IPS-18a (cell line): ENCODE measurements at regions not wholly inside any gene's neighbourhood (a gene's known extent, or its start where the extent isn't known, plus 50 kb on each side); places are given as distances from the start of the nearest gene placed in this dataset.
"Not testable (repeated sequence)": the region's sequence is repeated elsewhere in the genome, so short reads cannot be mapped to it uniquely, and the experiment has no call there.

Experiments used
- H3K27ac ChIP-seq: one replicate; pipeline ENCODE4 v1.5.1; 2013; ENCODE audit warnings: low read length
- H3K27me3 ChIP-seq: one replicate; pipeline ENCODE4 v1.6.1; 2013; ENCODE audit warnings: mild to moderate bottlenecking, low read length; ENCODE audit not compliant: control insufficient read depth, insufficient read depth
- H3K36me3 ChIP-seq: one replicate; pipeline ENCODE4 v1.6.1; 2013; ENCODE audit warnings: low read depth, low read length; ENCODE audit not compliant: control insufficient read depth
- H3K4me1 ChIP-seq: one replicate; pipeline ENCODE4 v1.6.1; 2013; ENCODE audit warnings: low read depth, low read length; ENCODE audit not compliant: control insufficient read depth
- H3K4me3 ChIP-seq: one replicate; pipeline ENCODE4 v1.5.1; 2013; ENCODE audit warnings: low read length
- H3K9ac ChIP-seq: one replicate; pipeline ENCODE4 v1.6.1; 2013; ENCODE audit warnings: mild to moderate bottlenecking, low read length, moderate library complexity
- H3K9me3 ChIP-seq: one replicate; pipeline ENCODE4 v1.6.1; 2013; ENCODE audit warnings: low read depth, low read length; ENCODE audit not compliant: control insufficient read depth

GRCh38 chr4:158122501-158122900 lies 50.3 kb downstream of the GASK1B start:
- no peak overlapping the region for H3K4me3 ChIP-seq
- H3K27ac ChIP-seq: no peak overlapping the region
- H3K36me3 ChIP-seq: no peaks in the 10 kb centered on the region
- H3K27me3 ChIP-seq: no peaks in the 10 kb centered on the region
- H3K9me3 ChIP-seq: no peaks in the 10 kb centered on the region
- H3K9ac ChIP-seq: no peak overlapping the region
- H3K4me1 ChIP-seq: no peaks in the 10 kb centered on the region

- Histone ChIP-seq H3K4me3 (no peak overlapping the region), H3K27me3 (no peaks in the 10 kb centered on the region), H3K9ac (no peak overlapping the region), H3K36me3 (no peaks in the 10 kb centered on the region), H3K9me3 (no peaks in the 10 kb centered on the region), H3K27ac (no peak overlapping the region), H3K4me1 (no peaks in the 10 kb centered on the region)
Observed at GRCh38 chr4:158121161-158121579, 51.7 kb downstream of the GASK1B start.

GRCh38 chr4:158120645-158121151 lies 52.1 kb downstream of the GASK1B start:
- H3K36me3 ChIP-seq, H3K9me3 ChIP-seq, H3K9ac ChIP-seq, H3K4me1 ChIP-seq, H3K27me3 ChIP-seq, H3K4me3 ChIP-seq, H3K27ac ChIP-seq: not testable (repeated sequence)

GRCh38 chr4:158112611-158113010 lies 60.2 kb downstream of the GASK1B start:
- Histone ChIP-seq H3K9ac (no peak overlapping the region), H3K27ac (no peak overlapping the region), H3K36me3 (no peaks in the 10 kb centered on the region), H3K4me1 (peaks cover 5% of the 10 kb centered on the region), H3K4me3 (no peak overlapping the region), H3K27me3 (no peaks in the 10 kb centered on the region), H3K9me3 (no peaks in the 10 kb centered on the region)

GRCh38 chr4:158111241-158111640 lies 61.6 kb downstream of the GASK1B start:
- Histone ChIP-seq H3K9me3 (no peaks in the 10 kb centered on the region), H3K9ac (no peak overlapping the region), H3K27me3 (no peaks in the 10 kb centered on the region), H3K4me3 (no peak overlapping the region), H3K27ac (no peak overlapping the region), H3K4me1 (peaks cover 5% of the 10 kb centered on the region), H3K36me3 (no peaks in the 10 kb centered on the region)

GRCh38 chr4:158102904-158103303 lies 69.9 kb downstream of the GASK1B start:
- H3K4me1 ChIP-seq: no peaks in the 10 kb centered on the region
- H3K4me3 ChIP-seq: no peak overlapping the region
- H3K9me3 ChIP-seq: no peaks in the 10 kb centered on the region
- no peak overlapping the region for H3K9ac ChIP-seq
- H3K36me3 ChIP-seq: no peaks in the 10 kb centered on the region
- H3K27ac ChIP-seq: no peak overlapping the region
- H3K27me3 ChIP-seq: no peaks in the 10 kb centered on the region

- H3K36me3 ChIP-seq: no peaks in the 10 kb centered on the region
- no peaks in the 10 kb centered on the region for H3K4me1 ChIP-seq
- H3K9ac ChIP-seq: no peak overlapping the region
- H3K27ac ChIP-seq: no peak overlapping the region
- H3K9me3 ChIP-seq: no peaks in the 10 kb centered on the region
- H3K27me3 ChIP-seq: no peaks in the 10 kb centered on the region
- no peak overlapping the region for H3K4me3 ChIP-seq
Observed at GRCh38 chr4:158099686-158100085, 73.1 kb downstream of the GASK1B start.

GRCh38 chr4:158098802-158099201 lies 74.0 kb downstream of the GASK1B start:
- Histone ChIP-seq H3K27me3 (no peaks in the 10 kb centered on the region), H3K4me1 (no peaks in the 10 kb centered on the region), H3K36me3 (no peaks in the 10 kb centered on the region), H3K4me3 (no peak overlapping the region), H3K9me3 (no peaks in the 10 kb centered on the region), H3K27ac (no peak overlapping the region), H3K9ac (no peak overlapping the region)

- Histone ChIP-seq H3K4me3 (no peak overlapping the region), H3K9ac (no peak overlapping the region), H3K27ac (no peak overlapping the region), H3K27me3 (no peaks in the 10 kb centered on the region), H3K4me1 (no peaks in the 10 kb centered on the region), H3K9me3 (no peaks in the 10 kb centered on the region), H3K36me3 (no peaks in the 10 kb centered on the region)
Observed at GRCh38 chr4:158094413-158095134, 78.3 kb downstream of the GASK1B start.

GRCh38 chr4:158090323-158090722 lies 82.5 kb downstream of the GASK1B start:
- no peak overlapping the region for H3K9ac ChIP-seq
- H3K36me3 ChIP-seq: no peaks in the 10 kb centered on the region
- H3K4me1 ChIP-seq: no peaks in the 10 kb centered on the region
- no peak overlapping the region for H3K27ac ChIP-seq
- H3K4me3 ChIP-seq: no peak overlapping the region
- H3K27me3 ChIP-seq: no peaks in the 10 kb centered on the region
- no peaks in the 10 kb centered on the region for H3K9me3 ChIP-seq

GRCh38 chr4:158089897-158090296 lies 82.9 kb downstream of the GASK1B start:
- not testable (repeated sequence) for H3K9me3 ChIP-seq, H3K4me1 ChIP-seq, H3K4me3 ChIP-seq, H3K9ac ChIP-seq, H3K36me3 ChIP-seq, H3K27ac ChIP-seq, H3K27me3 ChIP-seq

GRCh38 chr4:158080354-158080753 lies 92.5 kb downstream of the GASK1B start:
- Histone ChIP-seq H3K4me3 (no peak overlapping the region), H3K36me3 (no peaks in the 10 kb centered on the region), H3K9me3 (no peaks in the 10 kb centered on the region), H3K27me3 (no peaks in the 10 kb centered on the region), H3K4me1 (no peaks in the 10 kb centered on the region), H3K27ac (no peak overlapping the region), H3K9ac (no peak overlapping the region)
